Kidney epithelial cell (primary cell): ENCODE measurements at regions not wholly inside any gene's neighbourhood (a gene's known extent, or its start where the extent isn't known, plus 50 kb on each side); places are given as distances from the start of the nearest gene placed in this dataset.

Experiments
- DNase-seq: peaks from one replicate; pipeline ENCODE4 v3.0.0-alpha.2; 2010; ENCODE audit warnings: low read depth
- H3K27me3 ChIP-seq: 2 replicates; pipeline ENCODE4 v1.6.0; 2011; ENCODE audit warnings: low read length; ENCODE audit not compliant: control insufficient read depth, insufficient read depth
- H3K36me3 ChIP-seq: 2 replicates; pipeline ENCODE4 v1.5.1; 2011; ENCODE audit warnings: low read length; ENCODE audit not compliant: control insufficient read depth, insufficient read depth
- H3K4me3 ChIP-seq: 2 replicates; pipeline ENCODE4 v1.5.1; 2011; ENCODE audit warnings: low read depth, mild to moderate bottlenecking, control low read depth, low read length
- TF ChIP-seq, protein P1 (sequence below): IDR thresholded peaks from 2 replicates; pipeline ENCODE4 v1.5.1; 2011; ENCODE audit warnings: mild to moderate bottlenecking, moderate library complexity, low read length, control low read depth, inconsistent platforms; ENCODE audit not compliant: insufficient read depth, poor library complexity, severe bottlenecking

DNA sequence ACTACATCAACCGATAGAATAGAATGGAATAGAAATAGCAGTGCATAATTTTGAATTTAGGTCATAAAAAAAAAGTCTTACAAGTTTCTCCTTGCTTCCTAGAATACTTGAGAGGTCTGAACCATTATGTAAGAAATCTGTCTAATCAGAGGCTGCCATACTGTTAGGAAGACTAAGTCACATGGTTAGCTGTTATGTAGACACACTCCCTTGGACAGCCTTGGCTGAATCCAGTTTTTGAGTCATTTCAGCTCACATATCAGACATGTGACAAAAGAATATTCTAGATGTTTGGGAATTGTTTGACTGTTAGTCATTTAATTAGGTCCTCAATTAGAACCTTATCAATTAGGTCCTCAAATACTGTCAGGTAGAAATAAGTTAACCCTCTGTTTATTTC lies 1601.4 kb downstream of the GRIK2 start:
- Histone ChIP-seq H3K27me3 (no peaks in the 10 kb centered on the region), H3K4me3 (no peak overlapping the region), H3K36me3 (no peaks in the 10 kb centered on the region)
- DNase-seq, result no peak
- TF ChIP-seq, protein P1, sequence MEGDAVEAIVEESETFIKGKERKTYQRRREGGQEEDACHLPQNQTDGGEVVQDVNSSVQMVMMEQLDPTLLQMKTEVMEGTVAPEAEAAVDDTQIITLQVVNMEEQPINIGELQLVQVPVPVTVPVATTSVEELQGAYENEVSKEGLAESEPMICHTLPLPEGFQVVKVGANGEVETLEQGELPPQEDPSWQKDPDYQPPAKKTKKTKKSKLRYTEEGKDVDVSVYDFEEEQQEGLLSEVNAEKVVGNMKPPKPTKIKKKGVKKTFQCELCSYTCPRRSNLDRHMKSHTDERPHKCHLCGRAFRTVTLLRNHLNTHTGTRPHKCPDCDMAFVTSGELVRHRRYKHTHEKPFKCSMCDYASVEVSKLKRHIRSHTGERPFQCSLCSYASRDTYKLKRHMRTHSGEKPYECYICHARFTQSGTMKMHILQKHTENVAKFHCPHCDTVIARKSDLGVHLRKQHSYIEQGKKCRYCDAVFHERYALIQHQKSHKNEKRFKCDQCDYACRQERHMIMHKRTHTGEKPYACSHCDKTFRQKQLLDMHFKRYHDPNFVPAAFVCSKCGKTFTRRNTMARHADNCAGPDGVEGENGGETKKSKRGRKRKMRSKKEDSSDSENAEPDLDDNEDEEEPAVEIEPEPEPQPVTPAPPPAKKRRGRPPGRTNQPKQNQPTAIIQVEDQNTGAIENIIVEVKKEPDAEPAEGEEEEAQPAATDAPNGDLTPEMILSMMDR, result no peak

DNA sequence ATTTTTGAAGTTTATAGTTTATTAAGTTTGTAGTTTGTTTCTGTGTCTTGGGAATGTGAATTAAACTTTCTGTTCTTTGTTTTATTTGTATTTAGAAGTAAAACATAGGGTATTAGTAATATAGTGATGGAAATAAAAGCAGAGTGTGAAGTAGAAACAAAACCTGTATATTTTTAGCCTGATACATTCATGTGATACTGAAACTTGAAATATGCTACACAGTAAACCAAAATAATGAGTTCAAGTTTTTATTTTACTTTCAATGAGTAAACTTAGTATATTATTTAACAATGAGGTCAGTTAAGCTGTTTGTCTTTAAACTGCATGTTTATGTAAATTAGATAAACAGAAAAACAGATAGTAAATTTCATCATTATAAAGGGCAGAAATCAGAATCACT lies 1592.6 kb downstream of the GRIK2 start:
- TF ChIP-seq, protein P1, result no peak
- Histone ChIP-seq H3K4me3 (no peak overlapping the region), H3K36me3 (no peaks in the 10 kb centered on the region), H3K27me3 (no peaks in the 10 kb centered on the region)
- DNase-seq, result no peak

DNA sequence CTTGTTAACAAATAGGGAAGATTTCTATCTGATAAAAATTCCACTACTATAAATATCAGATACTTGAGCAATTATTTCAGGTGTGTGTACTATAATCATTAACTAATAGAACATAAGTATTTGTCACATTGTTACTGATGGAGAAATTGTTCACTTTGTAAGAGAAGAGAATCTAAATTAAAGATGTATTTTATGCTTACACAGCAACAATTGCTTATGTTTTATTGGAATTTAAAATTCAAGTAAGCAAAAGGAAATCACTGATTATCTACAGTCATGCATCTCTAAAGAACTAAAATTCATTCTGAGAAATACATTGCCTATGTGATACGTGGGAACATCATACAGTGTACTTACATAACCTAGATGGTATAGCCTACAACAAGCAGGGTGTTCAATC lies 1590.8 kb downstream of the GRIK2 start:
- no peak for DNase-seq
- H3K36me3 ChIP-seq, result no peaks in the 10 kb centered on the region
- H3K27me3 ChIP-seq, result no peaks in the 10 kb centered on the region
- no peak overlapping the region for H3K4me3 ChIP-seq
- TF ChIP-seq, protein P1, result no peak

DNA sequence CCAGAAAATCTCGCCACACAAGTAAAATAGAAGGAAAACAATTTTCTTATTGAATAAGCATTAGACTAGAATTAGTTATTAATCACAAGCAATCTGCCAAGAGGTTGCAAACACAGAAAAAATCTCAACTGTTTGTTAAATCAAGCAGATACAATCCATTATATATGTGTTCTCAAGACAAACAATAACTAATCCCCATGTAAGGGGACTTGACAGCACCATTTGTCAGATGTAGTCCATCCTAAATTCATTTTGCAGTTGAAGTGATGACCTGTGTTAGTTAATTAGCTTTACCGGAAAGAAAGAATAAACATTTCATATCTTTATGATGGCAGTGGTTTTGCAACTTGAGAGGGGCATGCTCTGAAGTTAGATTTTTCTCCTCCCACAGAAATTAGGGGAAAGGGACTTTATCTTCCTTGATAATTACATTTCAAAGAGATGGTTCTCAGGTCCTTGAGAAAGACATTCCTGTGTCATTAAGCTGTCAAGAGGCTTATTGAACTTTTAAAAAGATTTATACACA lies 1588.0 kb downstream of the GRIK2 start:
- no peak overlapping the region for H3K4me3 ChIP-seq
- no peaks in the 10 kb centered on the region for H3K27me3 ChIP-seq
- no peaks in the 10 kb centered on the region for H3K36me3 ChIP-seq
- no peak for DNase-seq
- TF ChIP-seq, protein P1, result no peak

DNA sequence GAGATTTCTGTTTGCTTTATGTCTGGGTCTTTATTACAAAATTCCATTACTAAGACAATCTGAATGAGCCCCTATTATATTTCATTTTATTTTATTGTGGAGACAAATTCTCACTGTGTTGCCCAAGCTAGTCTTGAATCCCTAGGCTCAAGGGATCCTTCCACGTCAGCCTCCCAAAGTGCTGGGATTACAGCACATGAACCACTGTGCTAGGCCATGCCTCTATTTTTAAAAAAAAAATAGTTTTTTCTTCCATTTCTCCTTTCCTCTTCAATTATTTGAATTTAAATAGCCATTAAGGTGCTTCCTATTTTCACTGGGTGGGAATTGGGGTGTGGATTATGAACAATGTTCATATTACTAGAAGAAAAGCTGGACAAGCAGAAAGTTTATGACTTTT lies 1587.4 kb downstream of the GRIK2 start:
- H3K4me3 ChIP-seq, result no peak overlapping the region
- H3K36me3 ChIP-seq, result no peaks in the 10 kb centered on the region
- no peaks in the 10 kb centered on the region for H3K27me3 ChIP-seq
- TF ChIP-seq, protein P1, result no peak
- no peak for DNase-seq

DNA sequence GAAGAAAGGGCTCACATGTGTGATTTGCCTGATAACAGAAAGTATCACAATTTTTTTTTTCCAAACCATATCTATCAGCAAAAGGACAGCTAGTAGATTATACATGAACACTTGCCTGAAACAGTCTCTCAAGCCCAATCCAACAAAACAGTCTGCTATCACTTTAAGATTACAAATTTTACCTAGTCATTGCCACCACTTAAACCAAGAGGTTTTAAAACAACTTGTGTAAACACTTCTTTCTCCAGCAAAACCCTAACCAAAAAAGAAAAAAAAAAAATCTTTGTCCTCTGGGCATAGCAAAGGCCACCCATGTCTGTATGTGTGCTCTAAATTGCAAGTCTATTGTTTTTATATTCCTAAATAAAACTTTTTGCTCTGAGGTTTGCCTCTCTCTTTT lies 1568.4 kb downstream of the GRIK2 start:
- Histone ChIP-seq H3K27me3 (no peaks in the 10 kb centered on the region), H3K36me3 (no peaks in the 10 kb centered on the region), H3K4me3 (no peak overlapping the region)
- TF ChIP-seq, protein P1, result no peak
- no peak for DNase-seq
